Left ventricle myocardium inferior (tissue), 1 donor: ENCODE measurements at regions not wholly inside any gene's neighbourhood (a gene's known extent, or its start where the extent isn't known, plus 50 kb on each side); places are given as distances from the start of the nearest gene placed in this dataset.

Experiments used
- DNase-seq: peaks from one replicate; pipeline ENCODE4 v3.0.0-alpha.2; 2020
- H3K27ac ChIP-seq: fragments of 200-600 bp; replicated peaks from 2 replicates; pipeline ENCODE4 v1.8.0; 2021
- H3K27me3 ChIP-seq: fragments of 200-600 bp; 2 replicates; pipeline ENCODE4 v1.8.0; 2021; ENCODE audit warnings: low read depth
- H3K36me3 ChIP-seq: fragments of 200-600 bp; 2 replicates; pipeline ENCODE4 v1.8.0; 2021
- H3K4me1 ChIP-seq: fragments of 200-600 bp; 2 replicates; pipeline ENCODE4 v1.8.0; 2021
- H3K4me3 ChIP-seq: fragments of 200-600 bp; 2 replicates; pipeline ENCODE4 v1.8.0; 2021; ENCODE audit warnings: mild to moderate bottlenecking, moderate library complexity
- H3K9me3 ChIP-seq: fragments of 200-600 bp; replicated peaks from 2 replicates; pipeline ENCODE4 v1.8.0; 2021
- CTCF ChIP-seq: fragments of 200-600 bp; IDR thresholded peaks from 2 replicates; pipeline ENCODE4 v1.8.0; 2021; ENCODE audit warnings: antibody characterized with exemption, mild to moderate bottlenecking, borderline replicate concordance
- intact Hi-C: fragments of 100-400 bp; cut with micrococcal nuclease; formaldehyde crosslinking; loops from one replicate; pipeline ENCODE4 v1.11.0; 2022
- donor health status: DM: no; HTN: yes; CAD: no; lungs with severe emphysema.

GRCh38 chr4:17103231-17103630 lies 204.8 kb upstream of the LDB2 start:
- Histone ChIP-seq H3K36me3 (no peaks in the 10 kb centered on the region), H3K27ac (no peak overlapping the region), H3K27me3 (peaks cover 3% of the 10 kb centered on the region), H3K4me1 (no peaks in the 10 kb centered on the region), H3K4me3 (no peak overlapping the region), H3K9me3 (no peaks in the 10 kb centered on the region)
- DNase-seq: no peak
- intact Hi-C loops: no loop called here
- TF ChIP-seq CTCF: no peak

- H3K9me3 ChIP-seq: no peaks in the 10 kb centered on the region
- no peak overlapping the region for H3K4me3 ChIP-seq
- peaks cover 13% of the 10 kb centered on the region for H3K4me1 ChIP-seq
- H3K36me3 ChIP-seq: no peaks in the 10 kb centered on the region
- no peak for TF ChIP-seq CTCF
- H3K27me3 ChIP-seq: peaks cover 12% of the 10 kb centered on the region
- H3K27ac ChIP-seq: no peak overlapping the region
- intact Hi-C loops: no loop called here
- no peak for DNase-seq
Observed at GRCh38 chr4:17098996-17099395, 200.6 kb upstream of the LDB2 start.

GRCh38 chr4:17098401-17098800 lies 200.0 kb upstream of the LDB2 start:
- DNase-seq: no peak
- Histone ChIP-seq H3K9me3 (no peaks in the 10 kb centered on the region), H3K4me1 (peaks cover 17% of the 10 kb centered on the region), H3K36me3 (no peaks in the 10 kb centered on the region), H3K4me3 (no peak overlapping the region), H3K27ac (no peak overlapping the region), H3K27me3 (peaks cover 12% of the 10 kb centered on the region)
- TF ChIP-seq CTCF: no peak
- intact Hi-C loops: no loop called here

GRCh38 chr4:17097362-17097761 lies 198.9 kb upstream of the LDB2 start:
- TF ChIP-seq CTCF: no peak

GRCh38 chr4:17096692-17097091 lies 198.2 kb upstream of the LDB2 start:
- Histone ChIP-seq H3K27me3 (peaks cover 12% of the 10 kb centered on the region), H3K9me3 (no peaks in the 10 kb centered on the region), H3K27ac (no peak overlapping the region), H3K4me3 (no peak overlapping the region), H3K36me3 (no peaks in the 10 kb centered on the region), H3K4me1 (peaks cover 22% of the 10 kb centered on the region)
- intact Hi-C loops: no loop called here
- no peak for TF ChIP-seq CTCF
- no peak for DNase-seq

More at GRCh38 chr4:17097362-17097761, 198.9 kb upstream of the LDB2 start:
- Histone ChIP-seq H3K4me3 (no peak overlapping the region), H3K27ac (no peak overlapping the region), H3K36me3 (no peaks in the 10 kb centered on the region), H3K4me1 (peaks cover 22% of the 10 kb centered on the region), H3K27me3 (peaks cover 12% of the 10 kb centered on the region), H3K9me3 (no peaks in the 10 kb centered on the region)
- no peak for DNase-seq
- intact Hi-C loops: no loop called here

- Histone ChIP-seq H3K4me1 (peaks cover 22% of the 10 kb centered on the region), H3K27me3 (peaks cover 12% of the 10 kb centered on the region), H3K36me3 (no peaks in the 10 kb centered on the region), H3K9me3 (no peaks in the 10 kb centered on the region), H3K27ac (no peak overlapping the region), H3K4me3 (no peak overlapping the region)
- TF ChIP-seq CTCF: no peak
- intact Hi-C loops: no loop called here
- no peak for DNase-seq
Observed at GRCh38 chr4:17095771-17096170, 197.3 kb upstream of the LDB2 start.
